HCT116 (cell line): ENCODE measurements at regions not wholly inside any gene's neighbourhood (a gene's known extent, or its start where the extent isn't known, plus 50 kb on each side); places are given as distances from the start of the nearest gene placed in this dataset.

Experiments used
- ATAC-seq: fragments of 200-7000 bp; cut with Tn5 transposase; 2 replicates; pipeline ENCODE4 v1.9.1; 2020; ENCODE audit warnings: mild to moderate bottlenecking, moderate library complexity
- BruUV-seq: library from RNA; stranded (reverse); fragments of 400-500 nt; replicated peaks from 2 replicates; lab custom pipeline; 2021; lab: Mats Ljungman, UMichigan
- CTCF ChIA-PET: fragments of 300-600 bp; sonication (Branson Sonifier 250); formaldehyde crosslinking; loops from one replicate; lab custom pipeline; 2021; ENCODE audit warnings: antibody characterized with exemption; lab: Charles Lee
- POLR2A ChIA-PET: fragments of 300-600, 350-600 bp; sonication (Branson Sonifier 250); formaldehyde crosslinking; loops from one replicate; lab custom pipeline; 2021; ENCODE audit warnings: antibody characterized with exemption; lab: Charles Lee
- RAD21 ChIA-PET, 2 experiments: fragments of 300-600 bp; sonication (Branson Sonifier 250); formaldehyde crosslinking; loops; one replicate each; lab custom pipeline; 2023; ENCODE audit warnings: low total read pairs in 2 of 2; ENCODE audit not compliant: uncharacterized antibody in 2 of 2, unreplicated experiment in 2 of 2, low non-redundant PET in 1 of 2; lab: Charles Lee
- DNase-seq: peaks from one replicate; pipeline ENCODE4 v3.0.0-alpha.2; 2010; ENCODE audit warnings: low read depth, low spot score
- H2AFZ ChIP-seq: fragments of 200-600 bp; shearing (Covaris generic), sonication (generic); 2 replicates; pipeline ENCODE4 v1.6.1; 2017; ENCODE audit warnings: low read depth, mixed run types, mixed read lengths, antibody characterized with exemption, low read length; ENCODE audit not compliant: poor library complexity, severe bottlenecking
- H3K27ac ChIP-seq: 2 replicates; pipeline ENCODE4 v1.5.1; 2012; ENCODE audit warnings: low read depth, low read length
- H3K27me3 ChIP-seq: fragments of 200-600 bp; sonication (generic); 2 replicates; pipeline ENCODE4 v1.6.1; 2016; ENCODE audit warnings: mixed run types, low read length, mixed read lengths; ENCODE audit not compliant: insufficient read depth
- H3K36me3 ChIP-seq, 2 experiments: fragments of 200-500 bp in 1 of 2; fragments of 200-600 bp in 1 of 2; sonication (Bioruptor generic) in 1 of 2; sonication (generic) in 1 of 2; 2 replicates each; pipeline versions ENCODE4 v1.5.1 to v1.6.1; 2014 to 2016; ENCODE audit warnings: low read length in 2 of 2, inconsistent platforms in 1 of 2, mixed read lengths in 1 of 2, mixed run types in 1 of 2; ENCODE audit not compliant: insufficient read depth in 2 of 2, control insufficient read depth in 1 of 2
- H3K4me1 ChIP-seq, 2 experiments: fragments of 200-600 bp in 1 of 2; sonication (generic) in 1 of 2; 2 replicates each; pipeline versions ENCODE4 v1.5.1 to v1.6.1; 2012 to 2017; ENCODE audit warnings: low read length in 2 of 2, inconsistent platforms in 1 of 2, mild to moderate bottlenecking in 1 of 2, mixed read lengths in 1 of 2, mixed run types in 1 of 2, moderate library complexity in 1 of 2; ENCODE audit not compliant: insufficient read depth in 2 of 2, control insufficient read depth in 1 of 2
- H3K4me2 ChIP-seq: fragments of 200-600 bp; sonication (generic); 2 replicates; pipeline ENCODE4 v1.6.1; 2017; ENCODE audit warnings: mixed run types, low read length, mixed read lengths
- H3K4me3 ChIP-seq, 2 experiments: fragments of 200-600 bp in 1 of 2; sonication (generic) in 1 of 2; replicated peaks in 1 of 2; 2 replicates each; pipeline ENCODE4 v1.5.1; 2011 to 2016; ENCODE audit warnings: low read length in 2 of 2, control low read depth in 1 of 2, low read depth in 1 of 2, mild to moderate bottlenecking in 1 of 2, mixed read lengths in 1 of 2, mixed run types in 1 of 2
- H3K79me2 ChIP-seq: fragments of 200-600 bp; sonication (generic); 2 replicates; pipeline ENCODE4 v1.6.1; 2017; ENCODE audit warnings: mild to moderate bottlenecking, mixed run types, low read length, moderate library complexity, mixed read lengths; ENCODE audit not compliant: insufficient read depth
- H3K9ac ChIP-seq: fragments of 200-600 bp; sonication (generic); 2 replicates; pipeline ENCODE4 v1.6.1; 2016; ENCODE audit warnings: low read length, mixed read lengths
- H3K9me2 ChIP-seq: fragments of 200-600 bp; sonication (generic), shearing (Covaris generic); 2 replicates; pipeline ENCODE4 v1.6.1; 2017; ENCODE audit warnings: mixed run types, mild to moderate bottlenecking, moderate library complexity; ENCODE audit not compliant: insufficient read depth
- H3K9me3 ChIP-seq, 2 experiments: fragments of 200-500 bp in 1 of 2; fragments of 200-600 bp in 1 of 2; sonication (Bioruptor generic) in 1 of 2; sonication (generic) in 1 of 2; 2 replicates each; pipeline ENCODE4 v1.6.1; 2014 to 2017; ENCODE audit warnings: low read length in 2 of 2, mixed read lengths in 2 of 2, inconsistent platforms in 1 of 2, low read depth in 1 of 2, mild to moderate bottlenecking in 1 of 2, mixed run types in 1 of 2, moderate library complexity in 1 of 2; ENCODE audit not compliant: control insufficient read depth in 1 of 2, insufficient read depth in 1 of 2
- H4K20me1 ChIP-seq: fragments of 200-600 bp; sonication (generic), shearing (Covaris generic); 2 replicates; pipeline ENCODE4 v1.6.1; 2017; ENCODE audit warnings: mixed run types, mild to moderate bottlenecking, moderate library complexity; ENCODE audit not compliant: insufficient read depth
- CBX3 ChIP-seq: IDR thresholded peaks from 2 replicates; pipeline ENCODE4 v1.6.1; 2012; ENCODE audit warnings: low read depth
- CEBPB ChIP-seq: IDR thresholded peaks from 2 replicates; pipeline ENCODE4 v1.6.1; 2012; ENCODE audit warnings: low read depth
- EGR1 ChIP-seq: IDR thresholded peaks from 2 replicates; pipeline ENCODE4 v1.6.1; 2012; ENCODE audit warnings: low read depth
- ELF1 ChIP-seq: IDR thresholded peaks from 2 replicates; pipeline ENCODE4 v1.6.1; 2012; ENCODE audit warnings: low read depth, borderline replicate concordance
- EZH2phosphoT487 ChIP-seq: fragments of 200-600 bp; IDR thresholded peaks from 2 replicates; pipeline ENCODE4 v1.6.1; 2018; ENCODE audit warnings: antibody characterized with exemption, borderline replicate concordance
- FOSL1 ChIP-seq: IDR thresholded peaks from 2 replicates; pipeline ENCODE4 v1.6.1; 2012; ENCODE audit warnings: low read depth
- MAX ChIP-seq: IDR thresholded peaks from 2 replicates; pipeline ENCODE4 v1.6.1; 2012
- POLR2A ChIP-seq: IDR thresholded peaks from 2 replicates; pipeline ENCODE4 v1.7.0; 2011; ENCODE audit warnings: borderline replicate concordance; ENCODE audit not compliant: insufficient read depth, insufficient read length; ENCODE audit errors: extremely low read depth
- POLR2AphosphoS5 ChIP-seq: IDR thresholded peaks from 2 replicates; pipeline ENCODE4 v1.6.1; 2011; ENCODE audit warnings: mild to moderate bottlenecking, low read depth, low read length, moderate library complexity
- RAD21 ChIP-seq: IDR thresholded peaks from 2 replicates; pipeline ENCODE4 v1.6.1; 2012; ENCODE audit warnings: low read depth, mild to moderate bottlenecking
- REST ChIP-seq: IDR thresholded peaks from 2 replicates; pipeline ENCODE4 v1.6.1; 2012; ENCODE audit warnings: low read depth
- SIN3A ChIP-seq: IDR thresholded peaks from 2 replicates; pipeline ENCODE4 v1.6.1; 2012; ENCODE audit warnings: low read depth
- SP1 ChIP-seq: IDR thresholded peaks from 2 replicates; pipeline ENCODE4 v1.6.1; 2012; ENCODE audit warnings: low read depth
- SRF ChIP-seq: IDR thresholded peaks from 2 replicates; pipeline ENCODE4 v1.6.1; 2012; ENCODE audit warnings: low read depth
- TCF7L2 ChIP-seq: IDR thresholded peaks from 2 replicates; pipeline ENCODE4 v1.7.0; 2011; ENCODE audit warnings: borderline replicate concordance, inconsistent platforms; ENCODE audit not compliant: insufficient read depth, insufficient read length; ENCODE audit errors: extremely low read depth
- YY1 ChIP-seq: IDR thresholded peaks from 2 replicates; pipeline ENCODE4 v1.6.1; 2011; ENCODE audit warnings: low read length, low read depth, moderate library complexity, mild to moderate bottlenecking; ENCODE audit not compliant: insufficient replicate concordance; ENCODE audit errors: extremely low read depth
- ZNF274 ChIP-seq: fragments of 200-500 bp; sonication (Bioruptor generic); IDR thresholded peaks from 2 replicates; pipeline ENCODE4 v1.6.1; 2014; ENCODE audit warnings: mild to moderate bottlenecking, low read depth, low read length, inconsistent platforms
- intact Hi-C: fragments of 100-400 bp; cut with micrococcal nuclease; formaldehyde crosslinking; loops from 2 replicates; pipeline ENCODE4 v1.10.0; 2022
- TF ChIP-seq, protein P1 (sequence below): IDR thresholded peaks from 2 replicates; pipeline ENCODE4 v1.6.1; 2012
- TF ChIP-seq, protein P2 (sequence below), 3 experiments: fragments of 200-600 bp in 1 of 3; sonication (generic) in 1 of 3; IDR thresholded peaks in 2 of 3; conservative IDR thresholded peaks in 1 of 3; 2 replicates each; pipeline ENCODE4 v1.5.1; 2012 to 2017; ENCODE audit warnings: low read depth in 2 of 3, low read length in 2 of 3, antibody characterized with exemption in 1 of 3, borderline replicate concordance in 1 of 3, control low read depth in 1 of 3, mild to moderate bottlenecking in 1 of 3, mixed read lengths in 1 of 3, mixed run types in 1 of 3, moderate library complexity in 1 of 3; ENCODE audit not compliant: insufficient read depth in 1 of 3

DNA sequence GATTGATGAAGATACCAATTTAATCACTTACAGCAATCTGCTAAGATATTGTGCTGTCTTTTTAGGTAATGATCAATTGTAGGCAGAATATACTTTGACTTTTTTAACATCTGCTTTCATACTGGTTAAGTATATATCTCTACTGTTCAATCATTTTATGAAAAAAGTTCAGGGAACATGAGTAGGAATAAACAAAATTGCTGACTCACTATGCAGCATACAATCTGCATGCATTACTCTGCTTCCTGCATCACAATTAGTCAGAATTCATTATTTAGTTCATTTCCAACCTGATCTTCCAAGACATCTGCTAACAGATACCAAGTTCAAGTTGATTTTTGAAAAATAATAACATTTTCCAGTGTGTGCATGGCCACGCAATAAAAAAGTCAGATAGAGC is 1430.4 kb upstream of the LRRTM1 start:
- RAD21 ChIA-PET = no interaction called here
- Histone ChIP-seq H3K4me1 (no peaks in the 10 kb centered on the region), H3K9me3 (no peaks in the 10 kb centered on the region), H3K27me3 (no peaks in the 10 kb centered on the region), H3K4me2 (no peak overlapping the region), H3K4me3 (no peak overlapping the region), H3K9me2 (no peaks in the 10 kb centered on the region), H4K20me1 (no peaks in the 10 kb centered on the region), H3K27ac (no peak overlapping the region), H2AFZ (no peak overlapping the region), H3K9ac (no peak overlapping the region), H3K79me2 (no peaks in the 10 kb centered on the region), H3K36me3 (no peaks in the 10 kb centered on the region)
- DNase-seq (no peak), ATAC-seq (no peak)
- TF ChIP-seq REST (no peak), RAD21 (no peak), CEBPB (no peak), SIN3A (no peak), EGR1 (no peak), SP1 (no peak), TCF7L2 (no peak), MAX (no peak), EZH2phosphoT487 (no peak), SRF (no peak), YY1 (no peak), POLR2A (no peak), ELF1 (no peak), ZNF274 (no peak), FOSL1 (no peak), POLR2AphosphoS5 (no peak), CBX3 (no peak)
- TF ChIP-seq, protein P1, sequence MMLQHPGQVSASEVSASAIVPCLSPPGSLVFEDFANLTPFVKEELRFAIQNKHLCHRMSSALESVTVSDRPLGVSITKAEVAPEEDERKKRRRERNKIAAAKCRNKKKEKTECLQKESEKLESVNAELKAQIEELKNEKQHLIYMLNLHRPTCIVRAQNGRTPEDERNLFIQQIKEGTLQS = no peak
- TF ChIP-seq, protein P2, sequence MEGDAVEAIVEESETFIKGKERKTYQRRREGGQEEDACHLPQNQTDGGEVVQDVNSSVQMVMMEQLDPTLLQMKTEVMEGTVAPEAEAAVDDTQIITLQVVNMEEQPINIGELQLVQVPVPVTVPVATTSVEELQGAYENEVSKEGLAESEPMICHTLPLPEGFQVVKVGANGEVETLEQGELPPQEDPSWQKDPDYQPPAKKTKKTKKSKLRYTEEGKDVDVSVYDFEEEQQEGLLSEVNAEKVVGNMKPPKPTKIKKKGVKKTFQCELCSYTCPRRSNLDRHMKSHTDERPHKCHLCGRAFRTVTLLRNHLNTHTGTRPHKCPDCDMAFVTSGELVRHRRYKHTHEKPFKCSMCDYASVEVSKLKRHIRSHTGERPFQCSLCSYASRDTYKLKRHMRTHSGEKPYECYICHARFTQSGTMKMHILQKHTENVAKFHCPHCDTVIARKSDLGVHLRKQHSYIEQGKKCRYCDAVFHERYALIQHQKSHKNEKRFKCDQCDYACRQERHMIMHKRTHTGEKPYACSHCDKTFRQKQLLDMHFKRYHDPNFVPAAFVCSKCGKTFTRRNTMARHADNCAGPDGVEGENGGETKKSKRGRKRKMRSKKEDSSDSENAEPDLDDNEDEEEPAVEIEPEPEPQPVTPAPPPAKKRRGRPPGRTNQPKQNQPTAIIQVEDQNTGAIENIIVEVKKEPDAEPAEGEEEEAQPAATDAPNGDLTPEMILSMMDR (IDR thresholded peaks at IDR 0.05 in 2 of 3, conservative IDR thresholded peaks at IDR 0.05 in 1 of 3; ENCODE audit: borderline replicate concordance in 1 of 3, insufficient read depth in 1 of 3, low read depth in 2 of 3, low read length in 2 of 3) = no peak
- POLR2A ChIA-PET = no interaction called here
- CTCF ChIA-PET = no interaction called here
- BruUV-seq = no TSS peak
- intact Hi-C loops = no loop called here
